ENCODE measurements at regions not wholly inside any gene's neighbourhood (a gene's known extent, or its start where the extent isn't known, plus 50 kb on each side); places are given as distances from the start of the nearest gene placed in this dataset.

GRCh38 chr5:160175438-160176218 is 53.7 kb upstream of the FABP6 start:
- DNase-seq, result peak; percentile 36

DNA sequence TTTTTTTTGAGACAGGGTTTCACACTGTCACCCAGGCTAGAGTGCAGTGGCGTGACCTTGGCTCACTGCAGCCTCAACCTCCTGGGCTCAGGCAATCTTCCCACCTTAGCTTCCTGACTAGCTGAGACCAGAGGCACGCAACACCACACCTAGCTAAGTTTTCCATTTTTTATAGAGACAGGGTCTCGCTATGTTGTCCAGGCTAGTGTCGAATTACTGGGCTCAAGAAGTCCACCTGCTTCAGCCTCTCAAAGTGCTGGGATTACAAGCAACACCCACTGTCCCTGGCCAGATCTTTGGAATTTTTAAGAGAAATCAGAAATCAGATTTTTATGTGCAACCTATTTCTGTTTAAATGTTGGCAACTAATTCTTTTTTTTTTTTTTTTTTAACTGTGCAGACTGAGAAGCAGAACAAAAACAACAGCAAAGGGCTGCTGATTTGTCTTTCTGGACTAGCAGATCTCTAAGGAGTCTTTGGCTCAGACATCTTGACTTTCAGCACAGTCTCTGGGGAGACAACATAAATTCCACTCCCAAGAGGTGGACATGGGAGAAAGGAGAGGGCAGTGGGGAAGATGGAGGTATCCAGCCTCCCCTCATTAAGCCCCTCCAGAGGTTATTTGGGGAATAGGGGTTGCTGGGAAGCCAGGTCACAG is 54.4 kb upstream of the FABP6 start:
- no peak for DNase-seq

GRCh38 chr5:160174290-160174689 is 55.0 kb upstream of the FABP6 start:
- DNase-seq, result no peak

- DNase-seq, result no peak
These were observed 52.4 kb upstream of the PWWP2A start for GRCh38 chr5:160171666-160172065.

- no peak for DNase-seq
These were observed 50.1 kb upstream of the PWWP2A start for GRCh38 chr5:160169326-160169725.

Measured in hematopoietic multipotent progenitor cell treated with erythropoietin and hydrocortisone succinate and interleukin-3 and kit ligand, for 8 days (in vitro differentiated cells).